ENCODE measurements at regions not wholly inside any gene's neighbourhood (a gene's known extent, or its start where the extent isn't known, plus 50 kb on each side); places are given as distances from the start of the nearest gene placed in this dataset.

DNA sequence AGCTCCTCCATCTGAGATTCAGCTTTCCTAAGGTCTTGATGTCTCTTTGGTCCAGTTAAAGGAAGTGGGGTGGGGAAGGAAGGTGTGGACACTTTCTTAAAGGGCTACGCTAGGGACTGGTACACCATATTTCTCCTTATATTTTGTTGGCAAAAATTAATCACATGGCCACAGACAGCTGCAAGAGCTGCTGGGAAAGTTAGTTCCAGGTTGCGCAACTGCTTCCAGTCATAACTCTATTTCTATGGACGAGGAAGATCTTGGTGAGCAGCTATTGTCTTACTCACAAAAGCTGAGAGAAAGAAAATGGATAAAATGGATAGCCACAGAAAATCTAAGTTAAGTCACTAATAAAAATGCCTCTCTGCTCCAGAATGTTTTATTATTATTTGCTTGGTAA is 60.7 kb upstream of the PPM1B start:
- H3K36me3 ChIP-seq (ENCODE audit: insufficient read depth) = no peaks in the 10 kb centered on the region
- TF ChIP-seq, protein P1, sequence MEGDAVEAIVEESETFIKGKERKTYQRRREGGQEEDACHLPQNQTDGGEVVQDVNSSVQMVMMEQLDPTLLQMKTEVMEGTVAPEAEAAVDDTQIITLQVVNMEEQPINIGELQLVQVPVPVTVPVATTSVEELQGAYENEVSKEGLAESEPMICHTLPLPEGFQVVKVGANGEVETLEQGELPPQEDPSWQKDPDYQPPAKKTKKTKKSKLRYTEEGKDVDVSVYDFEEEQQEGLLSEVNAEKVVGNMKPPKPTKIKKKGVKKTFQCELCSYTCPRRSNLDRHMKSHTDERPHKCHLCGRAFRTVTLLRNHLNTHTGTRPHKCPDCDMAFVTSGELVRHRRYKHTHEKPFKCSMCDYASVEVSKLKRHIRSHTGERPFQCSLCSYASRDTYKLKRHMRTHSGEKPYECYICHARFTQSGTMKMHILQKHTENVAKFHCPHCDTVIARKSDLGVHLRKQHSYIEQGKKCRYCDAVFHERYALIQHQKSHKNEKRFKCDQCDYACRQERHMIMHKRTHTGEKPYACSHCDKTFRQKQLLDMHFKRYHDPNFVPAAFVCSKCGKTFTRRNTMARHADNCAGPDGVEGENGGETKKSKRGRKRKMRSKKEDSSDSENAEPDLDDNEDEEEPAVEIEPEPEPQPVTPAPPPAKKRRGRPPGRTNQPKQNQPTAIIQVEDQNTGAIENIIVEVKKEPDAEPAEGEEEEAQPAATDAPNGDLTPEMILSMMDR (conservative IDR thresholded peaks at IDR 0.05; ENCODE audit: low read depth, low read length) = no peak
- H3K79me2 ChIP-seq (ENCODE audit: insufficient read depth, low read depth) = no peaks in the 10 kb centered on the region
- no peak overlapping the region for H3K9ac ChIP-seq
- H2AFZ ChIP-seq (ENCODE audit: low read depth) = peak overlapping the region; percentile 67; the same call in 1 of the 2 replicates
- no peak overlapping the region for H3K27ac ChIP-seq
- H3K4me1 ChIP-seq (ENCODE audit: low read depth, poor library complexity, severe bottlenecking) = peaks cover 23% of the 10 kb centered on the region
- H3K4me2 ChIP-seq = peak overlapping the region; percentile 60
- H4K20me1 ChIP-seq (ENCODE audit: insufficient read depth) = no peaks in the 10 kb centered on the region
- no peak overlapping the region for H3K4me3 ChIP-seq (IDR thresholded peaks at IDR 0.05; ENCODE audit: insufficient read depth, low read depth, low read length)
- H3K27me3 ChIP-seq (ENCODE audit: insufficient read depth, low read depth) = no peaks in the 10 kb centered on the region

DNA sequence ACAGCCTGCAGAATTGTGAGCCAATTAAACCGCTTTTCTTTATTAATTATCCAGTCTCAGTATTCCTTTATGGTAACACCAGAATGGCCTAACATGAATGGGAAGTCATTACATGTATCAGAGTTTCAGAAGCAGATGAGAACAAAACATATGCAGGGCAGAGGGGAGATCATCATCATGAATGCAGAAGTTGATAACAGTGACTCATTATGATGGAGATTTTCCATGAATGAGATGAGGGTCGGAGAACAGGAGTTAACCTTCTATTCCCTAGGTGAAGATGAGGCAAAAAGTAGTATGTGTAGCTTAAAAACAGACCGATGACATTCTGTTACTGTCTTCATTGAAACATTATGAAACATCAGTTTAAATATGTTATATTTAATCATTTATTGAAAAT is 59.5 kb upstream of the PPM1B start:
- H3K27me3 ChIP-seq (ENCODE audit: insufficient read depth, low read depth) = no peaks in the 10 kb centered on the region
- H2AFZ ChIP-seq (ENCODE audit: low read depth) = no peak overlapping the region
- H3K9ac ChIP-seq = no peak overlapping the region
- no peaks in the 10 kb centered on the region for H3K79me2 ChIP-seq (ENCODE audit: insufficient read depth, low read depth)
- H3K36me3 ChIP-seq (ENCODE audit: insufficient read depth) = no peaks in the 10 kb centered on the region
- no peak overlapping the region for H3K4me2 ChIP-seq
- no peak overlapping the region for H3K27ac ChIP-seq
- peaks cover 23% of the 10 kb centered on the region for H3K4me1 ChIP-seq (ENCODE audit: low read depth, poor library complexity, severe bottlenecking)
- no peaks in the 10 kb centered on the region for H4K20me1 ChIP-seq (ENCODE audit: insufficient read depth)
- TF ChIP-seq, protein P1 (conservative IDR thresholded peaks at IDR 0.05; ENCODE audit: low read depth, low read length) = no peak
- H3K4me3 ChIP-seq (IDR thresholded peaks at IDR 0.05; ENCODE audit: insufficient read depth, low read depth, low read length) = no peak overlapping the region

DNA sequence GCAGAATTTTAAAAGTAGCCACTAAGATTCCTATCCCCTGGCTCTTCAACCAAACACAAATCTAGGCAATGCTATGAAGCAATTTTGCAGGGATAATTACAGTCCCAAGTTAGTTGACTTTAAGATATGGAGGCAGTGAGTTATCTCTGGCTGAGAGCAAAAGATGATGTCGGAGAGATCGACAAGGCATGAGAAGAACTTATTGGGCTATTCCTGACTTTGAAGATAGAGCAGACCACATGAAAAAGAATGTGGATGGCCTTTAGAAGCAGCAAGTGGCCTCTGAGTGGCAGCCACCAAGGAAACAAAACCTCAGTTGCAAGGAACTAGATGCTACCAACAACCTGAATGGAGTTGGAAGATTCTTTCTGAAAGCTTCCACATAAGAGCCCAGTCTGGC is 58.2 kb upstream of the PPM1B start:
- Histone ChIP-seq H4K20me1 (ENCODE audit: insufficient read depth) (no peaks in the 10 kb centered on the region), H2AFZ (ENCODE audit: low read depth) (no peak overlapping the region), H3K9ac (no peak overlapping the region), H3K79me2 (ENCODE audit: insufficient read depth, low read depth) (no peaks in the 10 kb centered on the region), H3K4me1 (ENCODE audit: low read depth, poor library complexity, severe bottlenecking) (peaks cover 16% of the 10 kb centered on the region), H3K27ac (no peak overlapping the region), H3K36me3 (ENCODE audit: insufficient read depth) (no peaks in the 10 kb centered on the region), H3K27me3 (ENCODE audit: insufficient read depth, low read depth) (no peaks in the 10 kb centered on the region), H3K4me2 (no peak overlapping the region), H3K4me3 (IDR thresholded peaks at IDR 0.05; ENCODE audit: insufficient read depth, low read depth, low read length) (no peak overlapping the region)
- TF ChIP-seq, protein P1 (conservative IDR thresholded peaks at IDR 0.05; ENCODE audit: low read depth, low read length) = no peak

DNA sequence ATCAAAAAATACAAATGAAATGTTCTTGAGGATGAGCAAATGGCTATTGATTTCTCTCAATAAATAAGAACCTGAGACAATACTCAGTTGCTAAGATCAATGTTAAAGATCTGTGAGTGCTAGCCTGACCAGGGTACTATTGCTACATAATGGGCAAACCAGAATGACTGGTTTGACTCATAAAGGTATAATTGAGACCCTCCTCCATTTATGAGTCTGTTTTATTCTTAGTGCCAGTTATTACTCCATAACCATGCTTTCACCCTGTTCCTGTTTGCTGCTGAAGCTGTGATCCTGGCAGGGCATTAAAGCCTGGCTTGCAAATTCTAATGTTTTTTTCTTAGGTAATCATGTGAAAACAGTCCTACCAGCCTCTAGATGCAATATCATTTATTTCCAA is 56.6 kb upstream of the PPM1B start:
- Histone ChIP-seq H3K79me2 (ENCODE audit: insufficient read depth, low read depth) (no peaks in the 10 kb centered on the region), H3K4me1 (ENCODE audit: low read depth, poor library complexity, severe bottlenecking) (peaks cover 11% of the 10 kb centered on the region), H3K27me3 (ENCODE audit: insufficient read depth, low read depth) (no peaks in the 10 kb centered on the region), H3K27ac (no peak overlapping the region), H3K36me3 (ENCODE audit: insufficient read depth) (no peaks in the 10 kb centered on the region), H3K4me2 (no peak overlapping the region), H3K9ac (no peak overlapping the region), H3K4me3 (IDR thresholded peaks at IDR 0.05; ENCODE audit: insufficient read depth, low read depth, low read length) (no peak overlapping the region), H2AFZ (ENCODE audit: low read depth) (no peak overlapping the region), H4K20me1 (ENCODE audit: insufficient read depth) (no peaks in the 10 kb centered on the region)
- TF ChIP-seq, protein P1 (conservative IDR thresholded peaks at IDR 0.05; ENCODE audit: low read depth, low read length) = no peak

Data from KMS-11 (cell line).